NCI-H524 treated with DMSO at 0.1 percent for 48 hours (cell line): ENCODE measurements at regions not wholly inside any gene's neighbourhood (a gene's known extent, or its start where the extent isn't known, plus 50 kb on each side); places are given as distances from the start of the nearest gene placed in this dataset.

Experiments used
- DNase-seq: peaks from one replicate; lab custom pipeline; 2025; lab: John Stamatoyannopoulos, UW

DNA sequence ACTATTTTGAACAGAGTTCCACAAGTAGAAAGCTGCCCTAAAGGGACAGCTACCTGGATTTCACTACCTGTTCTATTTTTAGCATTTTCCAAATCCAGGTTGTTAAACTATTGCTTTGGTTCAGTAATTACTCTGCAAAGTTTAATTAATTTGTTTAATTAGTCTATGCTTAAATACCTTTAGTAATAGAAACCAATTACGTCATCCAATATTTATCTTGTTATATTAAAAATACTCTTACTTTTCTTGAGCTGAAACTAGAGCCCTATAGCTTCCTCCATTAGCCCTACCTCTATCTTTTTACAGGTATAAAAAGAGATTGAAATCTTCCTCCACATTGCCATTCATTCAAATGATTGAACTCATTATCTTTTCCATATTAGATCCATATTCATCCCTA, 514.6 kb downstream of the DSC3 start:
- DNase-seq, result no peak

DNA sequence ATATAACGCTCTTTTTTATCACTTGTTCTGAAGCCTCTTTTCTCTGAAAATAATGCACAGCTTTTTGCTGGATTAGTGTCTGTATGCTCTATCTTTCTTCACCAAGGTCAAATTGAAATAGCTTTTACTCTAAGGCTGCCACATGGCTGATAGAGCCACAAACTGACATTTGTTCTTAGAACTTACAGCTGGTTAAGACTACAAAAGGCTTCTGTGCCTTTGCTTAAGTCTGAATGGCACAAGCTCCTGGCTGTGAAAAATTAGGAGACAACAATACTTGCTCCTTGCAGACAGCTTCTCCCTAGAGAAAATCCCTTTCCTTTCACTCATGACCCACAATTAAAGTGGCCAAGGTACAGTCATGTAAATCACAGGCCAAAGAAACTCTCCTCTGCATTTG, 515.3 kb downstream of the DSC3 start:
- no peak for DNase-seq

DNA sequence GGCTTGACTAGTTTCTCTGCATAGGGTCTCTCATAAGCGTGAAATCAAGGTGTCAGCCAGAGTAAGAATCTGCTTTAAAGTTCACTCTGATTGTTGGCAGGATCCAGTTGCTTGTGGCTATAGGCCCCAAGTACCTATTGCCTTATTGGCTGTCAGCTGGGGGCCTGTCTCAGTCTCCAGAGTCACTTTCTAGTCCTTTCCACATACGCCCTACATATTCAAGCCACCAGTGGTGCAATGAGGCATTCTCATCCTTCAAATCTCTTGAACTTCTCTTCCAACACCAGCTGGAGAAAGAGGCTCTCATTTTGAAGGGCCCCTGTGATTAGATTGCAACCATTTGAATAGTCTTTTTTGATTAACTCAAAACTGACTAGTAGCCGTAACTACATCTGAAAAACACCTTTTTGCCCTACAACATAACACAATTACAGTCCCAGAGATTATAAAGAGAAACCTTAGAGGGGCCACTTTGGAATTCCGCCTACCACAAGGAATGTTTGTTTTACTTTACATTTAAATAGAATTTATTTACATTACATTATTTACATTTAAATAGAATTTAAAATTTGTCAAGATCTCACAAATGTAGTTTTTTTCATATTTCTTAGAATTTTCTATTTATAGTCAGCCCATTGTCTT, 520.1 kb downstream of the DSC3 start:
- no peak for DNase-seq

DNA sequence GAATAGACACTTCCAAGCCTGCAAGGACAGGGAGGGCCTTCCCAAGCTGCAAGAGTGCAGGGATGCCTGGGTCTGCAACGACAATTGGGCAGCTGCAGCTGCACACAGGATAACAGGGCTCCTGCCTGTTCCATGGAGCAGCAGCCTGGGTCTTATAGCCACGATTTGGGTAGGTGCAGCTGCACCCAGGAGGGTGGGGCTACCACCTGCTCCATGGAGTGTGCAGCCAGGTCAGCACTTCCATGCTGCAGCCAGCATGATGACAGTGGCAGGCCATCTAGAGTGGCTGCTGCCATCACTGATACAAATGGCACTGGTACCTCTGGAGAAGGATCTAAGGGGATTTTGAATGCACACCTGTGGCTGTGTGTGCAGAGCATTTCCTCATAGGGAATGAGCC, 528.5 kb downstream of the DSC3 start:
- no peak for DNase-seq

DNA sequence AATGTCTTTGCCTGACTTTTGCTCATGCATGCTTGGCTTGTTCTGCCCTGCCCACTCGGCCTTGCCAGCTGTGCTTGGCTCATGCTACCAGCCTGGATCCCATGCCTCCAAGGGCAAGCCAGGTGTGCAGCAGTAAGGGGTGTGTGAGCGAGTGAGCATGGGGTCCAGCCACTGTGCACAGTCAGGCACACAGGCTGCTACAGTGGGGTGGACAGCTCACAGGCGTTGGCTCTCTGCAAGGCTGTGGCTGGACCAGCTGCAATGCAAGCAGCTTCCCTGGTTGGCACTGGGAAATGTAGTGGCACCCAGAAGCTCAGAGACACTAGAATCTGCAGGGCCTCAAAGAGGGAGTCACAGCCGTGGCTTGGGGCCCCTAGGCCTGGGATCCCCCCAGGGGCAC, 529.7 kb downstream of the DSC3 start:
- no peak for DNase-seq

DNA sequence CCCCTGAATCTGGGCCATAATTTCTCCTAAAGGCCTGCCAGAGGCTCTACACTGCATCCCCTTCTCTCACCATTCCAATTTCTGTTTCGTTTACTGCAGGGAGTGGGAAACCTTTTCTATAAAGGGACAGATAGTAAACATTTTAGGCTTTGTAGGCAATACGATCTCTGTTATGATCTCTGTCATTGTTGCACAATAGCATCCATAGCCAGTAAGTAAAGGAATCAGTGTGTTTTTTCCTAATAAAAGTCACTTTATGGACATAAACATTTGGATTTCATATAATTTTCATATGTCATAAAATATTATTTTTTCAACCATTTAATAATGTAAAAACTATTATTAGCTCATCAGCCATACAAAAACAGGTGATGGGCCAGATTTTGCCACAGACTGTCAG, 531.7 kb downstream of the DSC3 start:
- DNase-seq, result no peak

DNA sequence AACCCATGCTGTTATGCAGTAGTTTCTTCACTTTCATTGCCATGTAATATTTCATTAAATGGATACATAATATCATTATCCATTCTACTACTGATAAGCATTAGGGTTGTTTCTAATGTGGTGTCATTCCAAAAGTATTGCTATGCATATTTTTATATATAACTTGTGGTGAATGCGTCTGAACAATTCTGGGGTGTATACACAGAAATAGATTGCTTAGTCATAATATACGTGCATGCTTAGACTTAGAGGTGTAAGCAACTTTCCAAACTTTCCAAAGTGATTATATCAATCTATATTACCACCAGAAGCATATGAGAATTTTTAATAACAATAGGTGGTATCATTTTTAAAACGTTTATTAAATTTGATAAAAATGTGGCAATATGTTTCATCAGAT, 540.9 kb downstream of the DSC3 start:
- no peak for DNase-seq

DNA sequence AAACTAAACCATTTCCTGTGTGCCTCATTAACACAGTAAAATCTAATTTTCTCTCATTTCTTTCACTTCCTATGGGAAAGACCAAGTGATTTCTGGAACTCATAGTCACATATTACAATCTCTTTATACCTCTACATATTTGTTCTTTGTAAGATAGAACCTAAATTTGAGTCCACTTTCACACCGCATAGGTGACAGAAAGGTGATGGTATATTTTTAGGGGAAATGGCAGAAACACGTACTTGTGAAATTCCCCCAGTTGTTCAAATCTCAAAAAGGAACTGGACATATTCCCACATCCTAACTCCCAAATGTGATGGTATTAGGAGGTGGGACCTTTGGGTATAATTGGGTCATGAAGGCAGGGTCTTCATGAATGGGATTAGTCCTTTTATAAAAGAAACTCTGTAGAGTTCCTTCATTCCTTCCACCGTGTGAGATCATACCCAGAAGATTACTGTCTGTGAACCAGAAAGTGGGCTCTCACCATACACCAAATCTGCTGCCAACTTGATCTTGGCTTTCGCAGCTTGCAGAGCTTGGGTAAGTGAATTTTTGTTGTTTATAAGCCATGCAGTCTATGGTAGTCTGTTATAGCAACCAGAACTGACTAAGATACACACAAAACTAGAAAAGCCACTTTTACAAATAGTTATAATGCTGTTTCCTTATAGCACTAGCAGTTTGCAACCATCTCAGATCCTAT, 542.1 kb downstream of the DSC3 start:
- no peak for DNase-seq

DNA sequence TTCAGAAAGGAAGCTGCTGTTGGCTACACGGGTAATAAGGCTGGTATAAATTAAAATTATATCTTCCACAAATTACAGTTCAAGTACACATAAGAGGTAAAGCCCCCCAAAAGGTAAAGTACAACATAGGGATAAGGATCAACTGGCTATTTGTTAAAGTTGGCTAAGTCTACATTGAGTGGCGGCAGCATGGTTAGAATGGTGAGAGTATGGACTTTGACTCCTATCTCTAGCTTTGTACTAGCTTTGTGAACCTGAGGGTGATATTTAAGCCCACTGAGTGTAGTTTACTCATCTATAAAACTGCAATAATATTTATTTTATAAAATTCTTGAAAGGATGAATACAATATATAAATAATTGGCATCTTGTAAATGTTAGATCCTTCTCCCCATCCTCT, 542.8 kb downstream of the DSC3 start:
- DNase-seq, result no peak

DNA sequence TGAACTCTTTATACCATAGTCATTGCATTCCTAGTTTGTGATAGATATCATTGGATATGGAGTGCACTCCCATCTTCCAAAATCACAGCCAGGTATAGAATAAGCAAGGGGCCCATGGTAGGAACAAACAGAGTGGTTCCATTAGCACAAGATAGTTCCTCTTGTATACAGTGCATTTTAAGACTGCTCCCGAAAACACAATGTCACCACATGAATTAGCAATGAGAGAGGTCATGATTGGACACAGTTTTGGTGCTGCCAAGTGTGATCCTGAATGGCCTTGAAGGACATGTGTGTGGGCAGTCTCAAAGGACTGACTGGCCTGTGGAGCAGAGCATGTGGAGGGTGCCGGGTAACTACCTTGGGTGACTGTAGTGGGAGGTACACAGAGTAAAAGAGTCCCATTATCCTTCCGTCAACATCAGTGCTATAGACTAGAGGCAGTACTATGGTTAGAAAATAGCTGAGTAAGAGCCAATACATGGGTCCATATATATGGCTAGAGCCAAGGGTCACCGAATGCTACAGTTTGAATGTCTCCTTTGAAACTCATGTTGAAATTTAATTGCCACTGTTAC, 549.9 kb downstream of the DSC3 start:
- no peak for DNase-seq

DNA sequence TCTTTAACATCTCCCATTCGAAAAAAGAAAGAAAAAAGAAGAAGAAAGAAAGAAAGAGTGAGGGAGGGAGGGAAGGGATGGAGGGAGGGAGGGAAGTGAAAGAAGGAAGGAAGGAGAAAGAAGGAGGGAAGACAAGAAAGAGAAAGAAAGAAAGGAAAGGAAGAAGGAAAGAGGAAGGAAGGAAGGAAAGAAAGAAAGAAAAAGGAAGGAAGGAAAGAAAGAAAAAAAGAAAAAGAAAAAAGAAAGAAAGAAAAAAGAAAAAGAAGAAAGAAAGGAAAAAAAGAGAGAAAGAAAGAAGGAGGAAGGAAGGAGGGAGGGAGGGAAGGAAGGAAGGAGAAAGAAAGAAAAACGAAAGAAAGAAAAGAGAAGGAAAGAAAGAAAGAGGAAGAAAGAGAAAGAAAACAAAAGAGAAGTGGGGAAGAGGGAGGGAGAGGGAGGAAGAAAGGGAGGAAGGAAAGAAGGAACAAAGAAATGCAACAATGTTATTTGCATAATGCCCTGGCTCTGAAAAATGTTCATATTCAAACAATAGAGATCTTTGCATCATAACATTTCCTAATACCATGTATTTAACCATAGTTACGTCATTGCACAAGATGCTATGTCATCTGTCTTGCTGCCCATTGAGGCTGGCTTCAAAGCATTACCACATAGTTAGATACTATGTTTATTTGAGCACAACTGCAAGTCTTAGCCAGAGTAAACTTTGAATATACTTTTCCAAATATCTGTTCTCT, 550.6 kb downstream of the DSC3 start:
- no peak for DNase-seq

DNA sequence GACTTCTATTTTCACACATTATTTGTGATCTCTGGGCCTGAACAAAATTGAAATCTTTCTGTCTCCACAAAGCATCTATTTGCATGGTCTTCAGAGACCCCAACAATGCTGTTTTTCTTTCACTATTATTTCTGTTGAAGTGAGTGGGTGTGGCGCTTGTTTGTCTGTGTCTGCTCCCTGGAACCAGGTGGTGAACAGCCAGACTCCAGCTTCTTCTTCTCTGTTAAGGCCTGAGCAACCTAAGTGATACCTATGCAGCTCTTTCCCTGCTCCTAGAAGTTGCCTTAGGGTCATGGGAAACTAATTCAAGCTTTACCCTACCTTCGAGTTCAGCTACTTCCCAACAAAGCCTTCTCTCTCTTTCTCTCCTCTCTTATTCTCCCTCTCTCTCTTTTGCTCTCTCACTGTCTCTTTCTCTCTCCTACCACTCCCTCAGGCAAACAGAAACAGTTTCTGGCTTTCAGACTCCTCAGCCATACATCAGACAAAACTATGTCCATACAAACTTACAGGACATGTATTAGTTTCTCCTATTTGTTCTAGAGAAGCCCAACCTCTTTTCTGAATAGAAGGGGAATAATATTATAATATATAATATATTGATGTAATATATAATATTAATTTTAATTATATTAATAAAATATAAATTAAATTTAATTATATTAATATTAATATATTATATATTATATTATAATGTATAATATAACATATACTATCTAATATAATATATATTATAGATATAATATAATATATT, 552.5 kb downstream of the DSC3 start:
- DNase-seq, result no peak

DNA sequence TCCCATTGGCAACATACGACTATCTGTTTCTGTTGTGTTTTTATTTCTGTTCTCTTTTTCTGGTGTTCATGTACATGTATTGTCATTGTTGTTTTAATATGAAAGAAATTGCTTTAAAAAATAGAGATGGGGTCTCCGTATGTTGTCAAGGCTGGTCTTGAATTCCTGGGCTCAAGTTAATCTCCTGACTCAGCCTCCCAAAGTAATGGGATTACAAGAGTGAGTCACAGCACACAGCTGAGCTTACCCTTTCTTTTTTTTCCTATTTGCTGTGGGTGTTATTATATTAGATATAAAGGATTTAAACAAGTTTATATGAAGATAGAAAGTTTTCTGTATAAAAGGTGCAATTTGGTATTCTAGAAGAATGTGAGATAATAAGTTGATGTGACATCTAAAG, 554.6 kb downstream of the DSC3 start:
- DNase-seq, result no peak

DNA sequence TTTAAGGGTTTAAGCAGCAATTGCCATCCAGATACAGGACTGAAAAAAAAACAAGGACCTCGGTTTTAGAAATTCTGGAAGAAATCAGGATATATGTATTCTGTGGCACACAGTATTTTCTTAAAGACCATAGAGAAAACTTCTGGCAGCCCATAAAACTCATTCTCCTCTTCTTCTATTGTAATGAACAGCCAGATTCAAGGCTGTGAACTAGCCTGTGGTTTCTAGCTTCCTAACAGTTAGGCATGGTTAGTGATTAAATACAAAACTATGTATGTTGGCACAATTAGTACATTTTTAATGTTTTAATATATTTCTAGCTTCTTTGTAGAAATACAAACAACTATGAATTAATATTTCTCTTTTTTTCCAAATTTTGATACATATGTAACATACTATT, 555.7 kb downstream of the DSC3 start:
- DNase-seq, result no peak

DNA sequence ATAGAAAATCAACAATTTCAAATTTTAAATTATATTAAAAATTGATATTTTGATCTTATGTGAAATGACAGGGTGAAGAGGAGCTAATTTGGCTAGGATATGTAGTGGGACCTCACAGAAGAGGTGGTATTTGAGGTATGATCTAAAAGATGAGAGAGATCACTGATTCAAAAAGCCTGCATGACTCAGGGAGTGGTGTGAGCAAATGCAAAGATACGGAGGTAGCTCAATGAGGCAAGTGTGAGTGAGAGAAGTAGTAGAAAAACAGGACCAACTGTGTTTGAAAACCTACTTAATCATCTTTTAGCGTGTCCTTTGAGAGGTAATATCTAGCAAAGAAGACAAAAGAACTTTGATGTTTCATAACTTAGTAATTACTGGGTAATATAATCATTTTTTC, 557.5 kb downstream of the DSC3 start:
- DNase-seq, result no peak

DNA sequence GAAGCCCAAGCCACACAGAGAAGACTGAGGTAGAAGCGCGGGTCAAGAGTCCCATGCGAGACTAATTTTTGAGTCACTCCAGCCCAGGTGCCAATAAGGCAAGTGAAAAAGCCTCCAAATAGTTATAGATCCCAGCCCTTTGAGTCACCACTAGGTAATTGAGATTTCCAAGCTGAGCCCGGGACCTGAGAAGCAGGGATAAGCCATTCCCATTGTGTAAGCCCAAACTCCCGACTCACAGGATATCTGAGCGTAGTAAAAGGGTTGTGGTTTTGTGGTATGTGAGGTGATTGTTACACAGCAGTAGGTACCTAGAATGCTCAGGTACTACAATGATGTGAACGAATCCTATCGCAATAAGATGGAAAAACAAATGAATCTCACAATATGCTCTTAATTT, 560.7 kb downstream of the DSC3 start:
- no peak for DNase-seq

DNA sequence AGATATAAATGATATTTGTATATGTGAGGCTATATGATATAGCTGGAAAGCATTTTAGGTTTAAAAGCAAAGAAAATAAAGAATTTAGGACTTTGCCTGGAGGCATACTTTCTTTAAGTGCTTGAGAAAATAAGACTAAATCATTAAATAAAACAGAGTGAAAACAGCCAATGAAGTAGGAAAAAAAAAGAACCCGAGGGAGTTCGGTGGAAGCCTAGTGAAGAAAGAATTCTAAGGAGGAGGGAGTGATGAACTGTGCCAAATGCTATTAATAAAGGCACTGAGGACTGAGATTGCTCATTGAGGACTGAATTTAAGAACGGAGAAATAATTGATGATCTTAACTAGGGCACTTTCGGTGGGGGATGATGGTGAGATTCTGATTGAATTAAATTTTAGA, 573.5 kb downstream of the DSC3 start:
- no peak for DNase-seq

DNA sequence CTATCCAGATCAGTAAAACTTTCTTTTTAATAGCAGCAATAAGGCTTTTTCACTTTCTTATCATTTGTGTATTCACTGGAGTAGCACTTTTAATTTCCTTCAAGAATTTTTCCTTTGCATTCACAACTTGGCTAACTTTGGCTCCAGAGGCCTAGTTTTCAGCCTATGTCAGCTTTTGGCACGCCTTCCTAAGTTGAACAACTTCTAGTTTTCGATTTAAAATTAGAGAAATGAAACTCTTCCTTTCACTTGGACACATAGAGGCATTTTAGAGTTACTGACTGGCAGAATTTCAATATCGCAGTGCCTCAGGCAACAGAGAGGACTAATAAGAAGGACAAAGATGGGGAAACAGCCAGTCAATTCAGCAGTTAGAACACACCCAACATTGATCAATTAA, 577.4 kb downstream of the DSC3 start:
- DNase-seq, result no peak

DNA sequence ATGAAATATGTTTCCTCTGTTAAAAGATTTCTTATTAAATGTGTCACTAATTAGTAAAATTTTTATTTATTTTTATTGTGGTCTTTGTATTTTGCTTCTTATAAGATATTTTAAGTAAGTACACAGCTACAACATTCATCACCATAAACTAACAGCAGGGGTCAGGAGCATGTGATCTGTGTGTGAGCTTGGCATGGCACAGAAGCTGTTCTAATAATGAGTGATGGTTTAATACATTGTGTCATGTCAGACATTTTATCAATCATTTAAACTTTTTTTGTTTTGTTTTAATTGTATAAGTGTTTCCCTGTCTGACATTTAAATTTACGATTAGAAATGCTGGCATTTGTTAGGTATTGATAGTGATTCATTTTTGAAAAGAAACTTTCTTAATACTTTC, 585.4 kb downstream of the DSC3 start:
- no peak for DNase-seq

DNA sequence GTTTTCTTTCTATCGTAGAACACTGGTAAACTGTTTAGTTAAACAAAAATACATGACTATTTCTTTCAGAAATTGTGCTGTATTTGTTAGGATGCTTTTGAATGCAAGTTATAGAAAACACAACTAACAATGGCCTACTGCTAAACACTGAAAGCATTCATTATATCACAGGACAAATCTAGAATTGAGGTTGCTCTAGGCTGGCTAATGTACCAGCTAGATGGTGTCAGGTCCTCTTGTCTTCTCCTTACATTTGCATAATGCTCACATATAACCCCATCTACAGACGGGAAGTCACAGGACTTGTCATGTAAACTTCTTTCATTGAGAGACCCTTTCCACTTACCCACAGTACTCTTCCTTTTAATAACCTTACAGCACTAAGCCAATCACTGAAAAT, 586.8 kb downstream of the DSC3 start:
- DNase-seq, result no peak

DNA sequence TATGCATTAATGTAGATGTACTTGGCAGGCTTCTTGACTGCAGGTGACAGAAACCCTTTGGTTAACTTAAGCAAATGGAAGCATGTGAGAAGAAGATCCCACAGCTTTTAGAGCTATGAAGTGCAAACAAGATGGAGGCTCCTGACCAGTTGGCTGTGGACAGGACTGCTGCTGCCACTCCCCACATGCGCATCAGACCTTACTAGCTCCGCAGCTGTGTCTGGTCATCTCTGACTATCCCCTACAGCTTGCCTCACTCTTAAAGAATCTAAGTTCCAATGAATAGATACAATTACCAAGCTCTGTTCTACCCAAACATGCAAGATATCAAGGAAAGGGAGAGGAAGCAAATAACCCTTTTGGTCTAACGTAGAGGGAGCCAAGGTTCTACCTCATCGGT, 587.6 kb downstream of the DSC3 start:
- DNase-seq, result no peak

DNA sequence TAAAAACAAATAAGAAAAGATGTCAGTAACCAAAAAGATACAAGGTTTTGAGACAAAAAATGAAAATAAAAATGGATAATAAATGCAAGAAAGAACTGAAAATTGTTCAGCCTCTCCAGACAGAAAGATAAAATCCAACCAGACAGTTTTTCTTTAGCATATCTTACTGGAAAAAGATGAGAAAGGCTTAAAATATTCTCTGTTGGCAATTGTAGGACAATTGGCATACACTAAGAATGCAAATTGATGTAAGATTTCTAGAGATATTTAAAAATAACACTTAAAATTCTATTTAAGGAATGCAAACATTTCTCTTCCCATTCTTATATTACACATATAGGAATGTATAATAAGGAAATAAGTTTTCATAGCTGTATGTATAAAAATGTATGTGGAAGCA, 590.6 kb downstream of the DSC3 start:
- no peak for DNase-seq
